ENCODE measurements at regions not wholly inside any gene's neighbourhood (a gene's known extent, or its start where the extent isn't known, plus 50 kb on each side); places are given as distances from the start of the nearest gene placed in this dataset.

DNA sequence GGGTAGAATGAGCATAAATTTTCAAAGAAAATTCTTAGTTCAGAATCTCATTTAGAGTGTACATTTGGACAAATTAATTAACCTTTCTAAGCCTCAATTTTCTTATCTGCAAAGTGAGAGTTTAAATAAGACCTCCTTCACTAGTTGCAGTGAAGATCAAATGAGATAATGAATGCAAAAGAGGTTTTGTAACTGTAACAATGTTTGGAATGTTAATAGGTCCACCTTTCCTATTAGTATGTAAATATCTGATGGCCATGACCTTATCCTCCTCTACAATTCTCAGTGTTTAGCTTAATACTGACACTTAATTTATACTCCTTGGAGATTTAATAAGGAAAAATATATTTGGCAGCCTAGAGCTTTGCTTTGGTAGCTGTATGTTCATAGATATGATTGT, 138.8 kb downstream of the GABRG1 start:
- H3K9me3 ChIP-seq (ENCODE audit: control insufficient read depth in 2 of 2, insufficient read depth in 1 of 2, low read length in 1 of 2), result no peaks in the 10 kb centered on the region
- H3K27me3 ChIP-seq (ENCODE audit: control insufficient read depth in 2 of 2, insufficient read depth in 1 of 2, low read length in 1 of 2), result no peaks in the 10 kb centered on the region

DNA sequence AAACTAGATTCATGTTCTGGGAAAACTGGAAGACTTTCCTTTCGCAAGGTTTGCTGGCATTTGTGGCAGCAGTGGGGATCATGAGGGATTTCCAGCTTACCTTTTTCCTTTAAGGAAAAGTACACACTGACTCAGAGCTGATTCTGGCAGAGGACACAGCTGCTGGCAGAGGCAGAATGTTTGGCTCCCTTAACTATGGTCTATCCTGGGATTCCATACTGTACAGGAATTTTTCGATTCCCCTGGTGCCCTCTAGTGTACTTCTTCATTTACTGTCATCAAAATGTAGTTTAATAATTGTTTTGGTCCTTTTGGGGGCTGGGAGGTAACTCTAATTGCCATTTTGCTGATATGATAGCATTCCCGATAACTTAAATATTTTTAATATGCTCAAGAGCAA, 152.7 kb downstream of the GABRG1 start:
- Histone ChIP-seq H3K9me3 (ENCODE audit: control insufficient read depth in 2 of 2, insufficient read depth in 1 of 2, low read length in 1 of 2) (peaks cover 1 to 4% of the 10 kb centered on the region in 2 donors), H3K4me3 (ENCODE audit: low read length in 2 of 2) (no peak overlapping the region), H3K4me1 (ENCODE audit: control insufficient read depth in 2 of 2, insufficient read depth in 2 of 2, low read length in 2 of 2) (no peaks in the 10 kb centered on the region), H3K27ac (ENCODE audit: low read depth in 1 of 2, low read length in 1 of 2) (no peak overlapping the region), H3K27me3 (ENCODE audit: control insufficient read depth in 2 of 2, insufficient read depth in 1 of 2, low read length in 1 of 2) (no peaks in the 10 kb centered on the region), H3K36me3 (ENCODE audit: control insufficient read depth in 2 of 2, insufficient read depth in 2 of 2, low read length in 1 of 2) (no peaks in the 10 kb centered on the region)
- no peak for DNase-seq (ENCODE audit: low read depth in 6 of 9, low spot score in 9 of 9)
- 88% methylated on average over 3 of the region's 3 CpGs for WGBS

More for the DNA sequence above, 138.8 kb downstream of the GABRG1 start:
- H3K4me3 ChIP-seq (ENCODE audit: low read length in 2 of 2), result no peak overlapping the region
- no peak overlapping the region for H3K27ac ChIP-seq (ENCODE audit: low read depth in 1 of 2, low read length in 1 of 2)
- H3K4me1 ChIP-seq (ENCODE audit: control insufficient read depth in 2 of 2, insufficient read depth in 2 of 2, low read length in 2 of 2), result no peaks in the 10 kb centered on the region
- H3K36me3 ChIP-seq (ENCODE audit: control insufficient read depth in 2 of 2, insufficient read depth in 2 of 2, low read length in 1 of 2), result no peaks in the 10 kb centered on the region
- DNase-seq (ENCODE audit: low read depth in 6 of 9, low spot score in 9 of 9), result no peak

DNA sequence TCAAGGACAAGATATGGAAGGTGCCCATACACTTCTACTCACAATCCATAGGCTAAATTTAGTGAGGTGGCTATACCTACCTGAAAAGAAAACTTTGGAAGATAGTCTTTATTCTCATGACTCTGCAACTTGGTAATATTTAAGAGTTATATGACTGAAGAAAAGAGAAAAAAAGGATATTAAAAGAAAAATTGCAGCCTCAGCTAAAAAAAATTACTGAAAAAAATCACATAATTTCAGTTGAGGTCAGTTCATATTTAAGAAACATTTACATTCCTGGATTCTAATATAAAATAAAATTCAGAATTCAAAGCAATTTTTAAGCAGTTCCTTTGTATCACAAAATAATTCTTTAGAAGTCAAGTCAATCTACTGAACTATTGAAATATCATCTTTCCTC, 166.5 kb downstream of the GABRG1 start:
- Histone ChIP-seq H3K27me3 (ENCODE audit: control insufficient read depth in 2 of 2, insufficient read depth in 1 of 2, low read length in 1 of 2) (no peaks in the 10 kb centered on the region), H3K9me3 (ENCODE audit: control insufficient read depth in 2 of 2, insufficient read depth in 1 of 2, low read length in 1 of 2) (peaks cover 0 to 3% of the 10 kb centered on the region in 2 donors), H3K36me3 (ENCODE audit: control insufficient read depth in 2 of 2, insufficient read depth in 2 of 2, low read length in 1 of 2) (no peaks in the 10 kb centered on the region), H3K4me1 (ENCODE audit: control insufficient read depth in 2 of 2, insufficient read depth in 2 of 2, low read length in 2 of 2) (no peaks in the 10 kb centered on the region), H3K4me3 (ENCODE audit: low read length in 2 of 2) (no peak overlapping the region), H3K27ac (ENCODE audit: low read depth in 1 of 2, low read length in 1 of 2) (peak overlapping the region in 1 of 2 donors; percentile 14)
- no peak for DNase-seq (ENCODE audit: low read depth in 6 of 9, low spot score in 9 of 9)

DNA sequence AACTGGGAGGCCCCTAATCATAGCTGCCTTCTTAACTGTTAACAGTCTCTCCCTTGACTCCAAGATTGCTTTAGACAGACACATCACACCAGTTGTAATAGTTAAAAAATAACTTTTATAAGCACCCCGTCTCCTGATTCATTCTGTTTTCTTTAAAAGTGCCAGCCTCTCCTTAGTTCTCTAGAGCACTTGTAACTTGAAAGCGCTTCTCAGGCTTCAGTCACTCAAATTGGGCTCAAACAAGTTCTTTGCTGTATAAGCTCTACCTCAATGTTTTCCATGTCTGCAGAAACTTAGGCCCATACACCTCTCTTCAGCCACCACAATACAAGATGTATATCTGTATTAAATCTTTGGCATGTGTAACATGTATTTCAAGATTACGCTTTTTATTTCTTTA, 169.6 kb downstream of the GABRG1 start:
- Histone ChIP-seq H3K9me3 (ENCODE audit: control insufficient read depth in 2 of 2, insufficient read depth in 1 of 2, low read length in 1 of 2) (no peaks in the 10 kb centered on the region), H3K27me3 (ENCODE audit: control insufficient read depth in 2 of 2, insufficient read depth in 1 of 2, low read length in 1 of 2) (no peaks in the 10 kb centered on the region), H3K4me3 (ENCODE audit: low read length in 2 of 2) (no peak overlapping the region), H3K27ac (ENCODE audit: low read depth in 1 of 2, low read length in 1 of 2) (no peak overlapping the region), H3K36me3 (ENCODE audit: control insufficient read depth in 2 of 2, insufficient read depth in 2 of 2, low read length in 1 of 2) (no peaks in the 10 kb centered on the region), H3K4me1 (ENCODE audit: control insufficient read depth in 2 of 2, insufficient read depth in 2 of 2, low read length in 2 of 2) (no peaks in the 10 kb centered on the region)
- WGBS, result 62% methylated on average over 3 of the region's 3 CpGs
- no peak for DNase-seq (ENCODE audit: low read depth in 6 of 9, low spot score in 9 of 9)

DNA sequence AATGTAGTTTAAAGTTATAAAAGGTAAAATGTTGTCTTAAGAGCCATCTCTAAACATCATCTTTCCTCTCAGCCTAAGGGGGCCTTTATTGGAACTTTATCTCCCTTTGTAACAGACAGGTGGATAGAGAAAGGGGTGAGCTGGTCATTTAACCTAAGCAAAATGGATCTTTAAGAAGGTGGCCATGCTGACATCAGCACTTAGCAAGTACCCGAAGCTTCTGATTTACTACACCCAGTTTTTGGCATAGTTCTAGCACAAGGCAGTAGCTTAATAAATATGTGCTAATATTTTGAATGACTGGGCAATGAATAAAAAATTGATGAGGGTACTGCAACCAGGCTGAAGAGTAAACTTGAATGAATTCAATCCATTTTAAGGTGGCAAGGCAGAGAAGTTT, 172.7 kb downstream of the GABRG1 start:
- Histone ChIP-seq H3K4me1 (ENCODE audit: control insufficient read depth in 2 of 2, insufficient read depth in 2 of 2, low read length in 2 of 2) (no peaks in the 10 kb centered on the region), H3K27me3 (ENCODE audit: control insufficient read depth in 2 of 2, insufficient read depth in 1 of 2, low read length in 1 of 2) (no peaks in the 10 kb centered on the region), H3K4me3 (ENCODE audit: low read length in 2 of 2) (no peak overlapping the region), H3K36me3 (ENCODE audit: control insufficient read depth in 2 of 2, insufficient read depth in 2 of 2, low read length in 1 of 2) (no peaks in the 10 kb centered on the region), H3K9me3 (ENCODE audit: control insufficient read depth in 2 of 2, insufficient read depth in 1 of 2, low read length in 1 of 2) (no peaks in the 10 kb centered on the region), H3K27ac (ENCODE audit: low read depth in 1 of 2, low read length in 1 of 2) (no peak overlapping the region)
- no peak for DNase-seq (ENCODE audit: low read depth in 6 of 9, low spot score in 9 of 9)
- WGBS, result 91% methylated on average over 1 of the region's 1 CpG

DNA sequence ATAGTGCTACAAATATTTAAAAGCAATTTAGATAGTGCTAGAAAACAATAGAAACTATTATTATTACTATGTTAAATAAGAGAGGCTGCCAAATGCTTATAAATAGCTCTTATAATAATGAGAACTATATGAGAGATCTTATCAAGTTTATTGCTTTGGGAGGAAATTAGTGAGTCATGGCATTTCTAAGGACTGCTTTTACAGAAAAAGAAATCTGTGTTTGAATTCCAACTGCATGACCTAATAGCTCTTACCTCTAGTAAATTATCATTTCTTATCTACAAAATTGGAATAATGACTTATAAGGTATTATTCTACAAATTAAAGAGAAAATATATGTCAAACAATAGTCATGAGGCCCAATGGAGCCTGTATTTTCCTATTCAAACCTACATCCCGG, 177.2 kb downstream of the GABRG1 start:
- no peaks in the 10 kb centered on the region for H3K4me1 ChIP-seq (ENCODE audit: control insufficient read depth in 2 of 2, insufficient read depth in 2 of 2, low read length in 2 of 2)
- H3K4me3 ChIP-seq (ENCODE audit: low read length in 2 of 2), result no peak overlapping the region
- no peaks in the 10 kb centered on the region for H3K9me3 ChIP-seq (ENCODE audit: control insufficient read depth in 2 of 2, insufficient read depth in 1 of 2, low read length in 1 of 2)
- no peaks in the 10 kb centered on the region for H3K36me3 ChIP-seq (ENCODE audit: control insufficient read depth in 2 of 2, insufficient read depth in 2 of 2, low read length in 1 of 2)
- DNase-seq (ENCODE audit: low read depth in 6 of 9, low spot score in 9 of 9), result no peak
- no peaks in the 10 kb centered on the region for H3K27me3 ChIP-seq (ENCODE audit: control insufficient read depth in 2 of 2, insufficient read depth in 1 of 2, low read length in 1 of 2)
- whole genome bisulfite sequencing, result 95% methylated on average over 1 of the region's 1 CpG
- H3K27ac ChIP-seq (ENCODE audit: low read depth in 1 of 2, low read length in 1 of 2), result no peak overlapping the region

DNA sequence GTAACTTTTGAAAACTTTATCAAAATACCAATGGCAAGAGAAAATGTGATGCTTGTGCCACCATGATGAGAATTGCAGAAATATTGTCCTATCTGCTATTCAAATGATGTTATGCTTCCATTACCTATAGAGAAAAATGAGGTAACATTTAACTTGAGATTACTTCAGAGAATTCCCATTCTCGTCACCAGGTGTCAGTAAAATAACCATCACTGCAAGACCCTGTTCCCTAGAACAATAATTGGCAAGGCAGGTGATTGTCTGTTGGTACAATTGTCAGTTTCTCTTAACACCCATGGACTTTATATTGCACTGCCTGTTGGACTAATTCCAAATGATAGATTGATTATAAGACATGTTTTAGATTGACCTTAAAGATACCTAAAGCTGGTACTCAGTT, 179.9 kb downstream of the GABRG1 start:
- Histone ChIP-seq H3K9me3 (ENCODE audit: control insufficient read depth in 2 of 2, insufficient read depth in 1 of 2, low read length in 1 of 2) (no peaks in the 10 kb centered on the region), H3K27ac (ENCODE audit: low read depth in 1 of 2, low read length in 1 of 2) (no peak overlapping the region), H3K36me3 (ENCODE audit: control insufficient read depth in 2 of 2, insufficient read depth in 2 of 2, low read length in 1 of 2) (no peaks in the 10 kb centered on the region), H3K4me3 (ENCODE audit: low read length in 2 of 2) (no peak overlapping the region), H3K4me1 (ENCODE audit: control insufficient read depth in 2 of 2, insufficient read depth in 2 of 2, low read length in 2 of 2) (no peaks in the 10 kb centered on the region), H3K27me3 (ENCODE audit: control insufficient read depth in 2 of 2, insufficient read depth in 1 of 2, low read length in 1 of 2) (no peaks in the 10 kb centered on the region)
- DNase-seq (ENCODE audit: low read depth in 6 of 9, low spot score in 9 of 9), result peak in 1 of 9 donors; percentile 0
- 81% methylated on average over 1 of the region's 1 CpG for WGBS

- Histone ChIP-seq H3K27ac (ENCODE audit: low read depth in 1 of 2, low read length in 1 of 2) (no peak overlapping the region), H3K36me3 (ENCODE audit: control insufficient read depth in 2 of 2, insufficient read depth in 2 of 2, low read length in 1 of 2) (no peaks in the 10 kb centered on the region), H3K9me3 (ENCODE audit: control insufficient read depth in 2 of 2, insufficient read depth in 1 of 2, low read length in 1 of 2) (no peaks in the 10 kb centered on the region), H3K4me1 (ENCODE audit: control insufficient read depth in 2 of 2, insufficient read depth in 2 of 2, low read length in 2 of 2) (no peaks in the 10 kb centered on the region), H3K27me3 (ENCODE audit: control insufficient read depth in 2 of 2, insufficient read depth in 1 of 2, low read length in 1 of 2) (no peaks in the 10 kb centered on the region), H3K4me3 (ENCODE audit: low read length in 2 of 2) (no peak overlapping the region)
- DNase-seq (ENCODE audit: low read depth in 6 of 9, low spot score in 9 of 9), result no peak
Observed at GRCh38 chr4:45939056-45939455, 184.8 kb downstream of the GABRG1 start.

GRCh38 chr4:45931154-45931553, 192.7 kb downstream of the GABRG1 start:
- Histone ChIP-seq H3K9me3 (ENCODE audit: control insufficient read depth in 2 of 2, insufficient read depth in 1 of 2, low read length in 1 of 2) (no peaks in the 10 kb centered on the region), H3K27ac (ENCODE audit: low read depth in 1 of 2, low read length in 1 of 2) (no peak overlapping the region), H3K4me1 (ENCODE audit: control insufficient read depth in 2 of 2, insufficient read depth in 2 of 2, low read length in 2 of 2) (no peaks in the 10 kb centered on the region), H3K4me3 (ENCODE audit: low read length in 2 of 2) (no peak overlapping the region), H3K27me3 (ENCODE audit: control insufficient read depth in 2 of 2, insufficient read depth in 1 of 2, low read length in 1 of 2) (no peaks in the 10 kb centered on the region), H3K36me3 (ENCODE audit: control insufficient read depth in 2 of 2, insufficient read depth in 2 of 2, low read length in 1 of 2) (no peaks in the 10 kb centered on the region)
- WGBS, result 86% methylated on average over 1 of the region's 1 CpG
- DNase-seq (ENCODE audit: low read depth in 6 of 9, low spot score in 9 of 9), result no peak

DNA sequence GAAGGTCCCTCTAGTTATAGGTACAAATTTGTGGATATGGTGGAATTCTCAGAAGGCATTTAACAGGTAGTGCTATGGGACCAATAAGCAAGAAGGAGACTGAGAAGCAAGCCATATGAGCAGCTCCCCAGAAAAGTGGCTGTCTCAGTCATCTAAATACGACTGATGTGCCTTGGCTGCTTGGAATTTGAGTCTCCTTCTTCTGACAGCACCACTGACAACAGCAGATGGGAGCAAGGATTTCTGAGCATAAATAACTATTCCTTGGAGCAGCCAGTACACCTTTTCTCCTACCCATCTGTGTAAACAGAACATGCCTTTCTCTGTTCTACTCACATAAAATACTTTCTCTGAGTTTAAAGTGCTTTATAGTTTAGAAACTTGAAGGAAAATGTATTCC, 196.2 kb downstream of the GABRG1 start:
- no peaks in the 10 kb centered on the region for H3K36me3 ChIP-seq (ENCODE audit: control insufficient read depth in 2 of 2, insufficient read depth in 2 of 2, low read length in 1 of 2)
- H3K4me1 ChIP-seq (ENCODE audit: control insufficient read depth in 2 of 2, insufficient read depth in 2 of 2, low read length in 2 of 2), result no peaks in the 10 kb centered on the region
- H3K4me3 ChIP-seq (ENCODE audit: low read length in 2 of 2), result no peak overlapping the region
- H3K27me3 ChIP-seq (ENCODE audit: control insufficient read depth in 2 of 2, insufficient read depth in 1 of 2, low read length in 1 of 2), result no peaks in the 10 kb centered on the region
- 95% methylated on average over 1 of the region's 1 CpG for WGBS
- H3K27ac ChIP-seq (ENCODE audit: low read depth in 1 of 2, low read length in 1 of 2), result no peak overlapping the region
- H3K9me3 ChIP-seq (ENCODE audit: control insufficient read depth in 2 of 2, insufficient read depth in 1 of 2, low read length in 1 of 2), result peaks cover 0 to 4% of the 10 kb centered on the region in 2 donors
- DNase-seq (ENCODE audit: low read depth in 6 of 9, low spot score in 9 of 9), result no peak

Data from thymus (tissue), 11 donors.